Omental fat pad (tissue), 3 donors: ENCODE measurements at regions not wholly inside any gene's neighbourhood (a gene's known extent, or its start where the extent isn't known, plus 50 kb on each side); places are given as distances from the start of the nearest gene placed in this dataset.

Experiments used
- ATAC-seq: fragments of 150-250 bp; one replicate; pipeline ENCODE4 v1.9.1; 2016; ENCODE audit warnings: mild to moderate bottlenecking, moderate library complexity; ENCODE audit not compliant: low FRiP score
- DNase-seq: peaks from one replicate; pipeline ENCODE4 v3.0.0-alpha.2; 2019; ENCODE audit warnings: low spot score
- CTCF ChIP-seq, 3 donors: fragments of 450-650 bp; IDR thresholded peaks; one replicate each; pipeline ENCODE4 v1.5.1; 2016 to 2017; ENCODE audit warnings: antibody characterized with exemption in 3 of 3, mild to moderate bottlenecking in 3 of 3, moderate library complexity in 2 of 3

DNA sequence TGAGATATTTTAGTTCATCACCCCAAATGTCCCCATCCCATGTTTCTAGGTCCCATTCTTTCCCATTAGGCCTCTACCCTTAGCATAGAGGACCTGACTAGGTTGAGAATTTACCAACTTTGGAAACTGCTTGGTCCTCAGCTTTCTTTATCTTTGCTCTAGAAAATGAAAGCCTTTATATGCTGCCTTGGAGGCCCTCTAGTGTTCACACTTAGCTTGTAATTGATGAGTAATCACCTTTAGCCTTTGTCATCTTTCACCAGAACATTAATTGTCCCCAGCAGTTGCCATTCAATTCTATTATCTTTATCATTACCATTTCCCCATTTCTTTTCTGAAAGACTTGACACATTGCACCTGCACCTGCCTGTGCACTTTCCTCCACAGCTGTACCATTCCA is 589.2 kb upstream of the NR3C2 start:
- no peak for ATAC-seq
- no peak for TF ChIP-seq CTCF (IDR thresholded peaks at IDR 0.05)
- DNase-seq, result no peak

DNA sequence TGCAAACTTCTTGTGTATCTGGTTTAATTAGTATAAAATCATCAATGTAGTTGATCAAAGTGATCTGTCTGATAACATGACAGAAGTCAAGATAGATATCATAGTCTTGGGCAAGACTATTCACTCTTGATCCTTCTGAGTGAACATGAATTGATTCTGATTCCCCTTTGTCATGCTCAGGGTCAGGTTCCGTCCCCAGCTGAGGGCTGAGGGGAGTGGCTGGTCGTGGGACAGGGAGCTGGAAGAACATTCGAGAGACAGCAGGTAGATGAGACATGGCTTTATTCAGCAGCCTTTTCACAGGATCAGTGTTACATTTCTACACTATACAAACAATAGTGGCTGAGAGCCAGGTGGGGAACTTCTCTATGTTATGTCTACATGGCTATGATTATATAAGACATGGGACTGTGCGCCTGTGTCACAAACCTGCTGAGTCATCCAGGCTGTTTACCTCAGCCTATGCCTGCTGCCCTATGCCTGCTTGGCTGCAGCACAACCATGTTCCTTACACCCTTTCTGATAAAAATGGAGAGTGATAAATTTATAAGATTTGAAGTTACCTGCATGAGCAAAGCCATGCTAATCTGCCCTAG is 586.9 kb upstream of the NR3C2 start:
- ATAC-seq (no peak), DNase-seq (no peak)
- no peak for TF ChIP-seq CTCF (IDR thresholded peaks at IDR 0.05)

GRCh38 chr4:149026696-149027095 is 584.5 kb upstream of the NR3C2 start:
- no peak for TF ChIP-seq CTCF (IDR thresholded peaks at IDR 0.05)
- DNase-seq (no peak), ATAC-seq (no peak)

- TF ChIP-seq CTCF (IDR thresholded peaks at IDR 0.05), result no peak
- ATAC-seq, result no peak
- no peak for DNase-seq
Observed at GRCh38 chr4:149017002-149017734, 575.0 kb upstream of the NR3C2 start.

- DNase-seq (no peak), ATAC-seq (no peak)
- TF ChIP-seq CTCF (IDR thresholded peaks at IDR 0.05), result no peak
Observed at GRCh38 chr4:149009223-149009622, 567.0 kb upstream of the NR3C2 start.

DNA sequence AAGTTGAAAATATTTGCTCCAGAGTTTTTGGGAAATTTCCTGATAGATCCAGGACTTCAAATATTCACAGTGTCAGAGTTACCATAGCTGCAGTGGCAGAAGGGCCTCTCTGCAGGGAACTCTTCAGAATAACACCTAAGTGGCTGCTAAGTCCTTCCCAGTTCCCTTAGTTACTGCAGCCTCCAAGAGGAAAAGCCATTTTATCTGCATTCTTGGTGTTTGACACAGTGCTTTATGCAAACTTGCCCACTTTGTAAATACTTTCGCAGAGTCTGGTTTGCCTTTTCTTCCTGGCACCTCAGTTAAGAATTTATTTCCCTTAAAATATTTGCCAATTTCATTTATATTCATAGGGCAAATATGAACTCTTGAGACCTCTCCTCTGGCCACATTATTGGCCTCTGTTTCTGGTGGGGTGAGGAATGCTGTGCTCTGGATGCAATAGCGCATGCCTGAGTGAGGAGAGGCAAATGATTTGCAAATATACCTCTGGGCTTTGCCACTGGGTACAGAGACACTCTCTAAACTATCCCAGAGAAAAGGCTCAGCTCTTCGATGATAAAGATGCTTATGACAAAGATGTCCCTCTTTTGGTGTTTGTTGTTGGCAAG is 566.3 kb upstream of the NR3C2 start:
- DNase-seq (no peak), ATAC-seq (no peak)
- no peak for TF ChIP-seq CTCF (IDR thresholded peaks at IDR 0.05)

GRCh38 chr4:149005191-149005590 is 563.0 kb upstream of the NR3C2 start:
- DNase-seq, result no peak
- no peak for TF ChIP-seq CTCF (IDR thresholded peaks at IDR 0.05)
- no peak for ATAC-seq
